ENCODE measurements at regions not wholly inside any gene's neighbourhood (a gene's known extent, or its start where the extent isn't known, plus 50 kb on each side); places are given as distances from the start of the nearest gene placed in this dataset.
A peak's percentile ranks its signal among the peaks of the same experiment; 100 is the strongest.

DNA sequence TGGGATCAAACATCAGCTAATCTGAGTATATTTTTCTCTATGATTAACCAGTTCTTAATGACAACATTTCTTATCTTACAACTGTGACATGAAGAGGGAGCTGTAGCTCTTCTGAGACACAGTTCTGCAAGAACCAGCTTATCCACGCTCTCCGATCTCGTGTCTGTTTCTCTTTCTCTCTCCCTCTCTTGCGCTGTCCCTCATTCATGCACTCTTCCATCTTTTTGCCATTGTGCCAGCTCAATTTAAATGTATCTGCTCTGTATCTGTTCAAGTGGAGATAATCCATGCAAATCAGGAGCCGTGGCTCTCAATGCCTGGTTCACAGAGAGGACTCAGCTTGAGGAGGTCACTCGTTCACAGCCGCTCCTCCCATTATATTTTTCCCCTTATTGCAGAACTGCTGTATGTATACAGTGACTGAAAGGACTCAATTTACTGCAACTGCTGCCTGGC, 494.7 kb upstream of the ADGRL2 start:
- H3K4me3 ChIP-seq (ENCODE audit: low read depth, low read length) = no peak overlapping the region
- TF ChIP-seq, protein P1, sequence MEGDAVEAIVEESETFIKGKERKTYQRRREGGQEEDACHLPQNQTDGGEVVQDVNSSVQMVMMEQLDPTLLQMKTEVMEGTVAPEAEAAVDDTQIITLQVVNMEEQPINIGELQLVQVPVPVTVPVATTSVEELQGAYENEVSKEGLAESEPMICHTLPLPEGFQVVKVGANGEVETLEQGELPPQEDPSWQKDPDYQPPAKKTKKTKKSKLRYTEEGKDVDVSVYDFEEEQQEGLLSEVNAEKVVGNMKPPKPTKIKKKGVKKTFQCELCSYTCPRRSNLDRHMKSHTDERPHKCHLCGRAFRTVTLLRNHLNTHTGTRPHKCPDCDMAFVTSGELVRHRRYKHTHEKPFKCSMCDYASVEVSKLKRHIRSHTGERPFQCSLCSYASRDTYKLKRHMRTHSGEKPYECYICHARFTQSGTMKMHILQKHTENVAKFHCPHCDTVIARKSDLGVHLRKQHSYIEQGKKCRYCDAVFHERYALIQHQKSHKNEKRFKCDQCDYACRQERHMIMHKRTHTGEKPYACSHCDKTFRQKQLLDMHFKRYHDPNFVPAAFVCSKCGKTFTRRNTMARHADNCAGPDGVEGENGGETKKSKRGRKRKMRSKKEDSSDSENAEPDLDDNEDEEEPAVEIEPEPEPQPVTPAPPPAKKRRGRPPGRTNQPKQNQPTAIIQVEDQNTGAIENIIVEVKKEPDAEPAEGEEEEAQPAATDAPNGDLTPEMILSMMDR (IDR thresholded peaks at IDR 0.05; ENCODE audit: borderline replicate concordance, insufficient read depth, low read depth, low read length) = 0 out of 2 replicates have a peak, but pooled peaks have one; percentile 18

DNA sequence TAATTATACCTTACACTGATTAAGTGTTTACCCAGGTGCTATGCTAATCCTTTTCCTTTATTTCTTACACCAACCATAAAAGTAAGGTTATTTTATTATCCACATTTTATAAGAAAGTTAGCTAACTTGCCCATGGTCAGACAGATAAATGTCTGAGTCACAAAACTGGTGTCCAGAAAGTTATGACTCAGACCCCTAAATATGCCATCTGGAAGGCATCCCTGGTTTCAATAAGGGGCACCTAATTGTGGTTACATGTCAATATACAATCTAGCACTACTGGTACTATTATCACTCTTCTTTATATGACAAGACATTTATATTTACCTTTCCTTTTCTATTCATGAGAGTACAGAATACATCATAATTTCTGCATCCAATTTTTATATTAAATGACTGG, 496.5 kb upstream of the ADGRL2 start:
- H3K4me3 ChIP-seq (ENCODE audit: low read depth, low read length) = no peak overlapping the region
- TF ChIP-seq, protein P1 (IDR thresholded peaks at IDR 0.05; ENCODE audit: borderline replicate concordance, insufficient read depth, low read depth, low read length) = no peak

DNA sequence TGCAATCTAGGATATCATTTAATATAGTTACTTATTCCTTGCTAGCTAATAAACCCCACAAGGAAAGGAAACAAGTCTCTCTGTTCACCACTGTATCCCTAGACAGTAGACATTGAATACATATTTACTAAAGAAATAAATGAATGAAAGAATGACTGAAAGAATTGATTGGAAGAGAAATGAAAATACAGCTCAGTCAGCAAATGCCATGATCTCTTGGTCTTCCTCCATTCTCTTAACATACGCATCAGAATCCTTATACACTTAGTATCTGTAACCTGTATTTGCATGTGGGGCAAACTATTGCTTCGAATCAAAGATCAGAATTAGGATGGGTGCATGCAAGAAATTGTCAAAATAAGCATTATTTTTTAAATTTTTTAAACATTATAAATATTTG, 500.8 kb upstream of the ADGRL2 start:
- no peak overlapping the region for H3K4me3 ChIP-seq (ENCODE audit: low read depth, low read length)
- TF ChIP-seq, protein P1 (IDR thresholded peaks at IDR 0.05; ENCODE audit: borderline replicate concordance, insufficient read depth, low read depth, low read length) = no peak

DNA sequence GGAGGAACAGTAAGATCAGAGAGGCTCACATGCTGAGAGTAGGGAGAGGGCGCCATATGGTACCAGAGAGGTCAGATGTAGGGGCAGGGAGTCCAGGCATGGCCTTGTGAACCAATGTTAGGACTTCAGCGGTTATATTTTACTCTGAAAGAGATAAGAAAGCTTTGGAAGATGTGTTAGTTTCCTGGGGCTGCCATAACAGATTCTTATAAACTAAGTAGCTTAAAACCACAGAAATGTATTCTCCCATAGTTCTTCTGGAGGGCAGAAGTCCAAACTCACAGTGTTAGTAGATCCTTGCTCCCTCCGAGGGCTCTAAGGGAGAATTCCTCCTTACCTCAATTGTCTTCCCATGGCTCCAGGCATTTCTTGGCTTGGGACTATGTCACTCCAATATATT, 502.5 kb upstream of the ADGRL2 start:
- TF ChIP-seq, protein P1 (IDR thresholded peaks at IDR 0.05; ENCODE audit: borderline replicate concordance, insufficient read depth, low read depth, low read length) = no peak

DNA sequence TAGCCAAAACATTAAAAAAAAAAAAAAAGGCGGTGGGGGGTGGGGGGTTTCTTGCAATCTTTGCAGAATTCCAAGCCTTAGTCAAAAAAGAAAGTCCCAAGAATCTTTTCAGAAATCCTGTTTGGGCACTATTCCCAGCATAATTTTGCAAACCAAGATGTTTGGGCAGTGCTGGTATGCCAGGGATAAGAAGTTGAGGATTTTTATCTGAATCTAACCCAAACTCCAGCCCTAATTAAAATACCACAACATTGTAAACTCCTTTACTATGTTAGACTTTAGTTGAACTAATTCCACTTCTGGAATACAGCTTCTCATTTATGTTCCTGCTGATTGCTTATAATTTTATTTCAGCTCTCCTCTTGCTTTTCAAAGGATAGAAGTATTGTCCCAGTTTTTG, 504.1 kb upstream of the ADGRL2 start:
- H3K4me3 ChIP-seq (ENCODE audit: low read depth, low read length) = no peak overlapping the region
- TF ChIP-seq, protein P1 (IDR thresholded peaks at IDR 0.05; ENCODE audit: borderline replicate concordance, insufficient read depth, low read depth, low read length) = no peak

More for the DNA sequence above, 502.5 kb upstream of the ADGRL2 start:
- no peak overlapping the region for H3K4me3 ChIP-seq (ENCODE audit: low read depth, low read length)

DNA sequence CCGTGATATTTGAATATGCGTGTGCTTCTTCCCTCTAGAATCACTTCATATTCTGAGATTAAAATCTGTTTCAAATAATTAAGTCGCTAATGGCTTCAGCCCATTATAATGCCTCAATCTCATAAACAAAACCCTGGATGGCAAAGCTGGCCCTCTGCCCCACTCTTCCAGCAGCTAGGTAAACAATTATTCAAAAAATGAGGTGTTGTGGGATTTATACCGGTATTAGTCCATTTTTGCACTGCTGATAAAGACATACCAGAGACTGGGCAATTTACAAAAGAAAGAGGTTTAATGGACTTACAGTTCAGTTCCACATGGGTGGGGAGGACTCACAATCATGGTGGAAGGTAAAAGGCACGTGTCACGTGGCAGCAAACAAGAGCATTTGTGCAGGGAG, 510.4 kb upstream of the ADGRL2 start:
- TF ChIP-seq, protein P1 (IDR thresholded peaks at IDR 0.05; ENCODE audit: borderline replicate concordance, insufficient read depth, low read depth, low read length) = no peak
- no peak overlapping the region for H3K4me3 ChIP-seq (ENCODE audit: low read depth, low read length)

DNA sequence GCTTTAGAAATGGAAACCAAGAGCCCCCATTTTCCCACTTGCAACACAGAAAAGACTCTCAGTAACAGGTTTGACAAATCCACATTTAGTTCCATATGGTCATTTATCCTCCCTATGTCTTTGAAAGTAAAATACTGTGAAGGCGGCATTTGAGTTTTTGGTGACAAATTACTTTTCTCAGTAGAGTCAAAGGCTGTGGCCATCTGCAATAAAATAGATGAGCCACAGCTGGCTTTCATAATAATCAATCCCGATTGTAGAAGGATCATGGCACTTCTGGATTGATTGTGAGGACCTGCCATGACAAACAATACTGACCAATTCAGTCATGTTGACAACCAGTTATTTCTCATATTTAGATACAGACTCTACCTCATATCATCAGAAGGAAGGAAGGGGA, 512.0 kb upstream of the ADGRL2 start:
- TF ChIP-seq, protein P1 (IDR thresholded peaks at IDR 0.05; ENCODE audit: borderline replicate concordance, insufficient read depth, low read depth, low read length) = no peak

More for the DNA sequence above, 512.0 kb upstream of the ADGRL2 start:
- no peak overlapping the region for H3K4me3 ChIP-seq (ENCODE audit: low read depth, low read length)

Data from GM12875 (cell line).